Esophagus muscularis mucosa (tissue), 4 donors: ENCODE measurements at regions not wholly inside any gene's neighbourhood (a gene's known extent, or its start where the extent isn't known, plus 50 kb on each side); places are given as distances from the start of the nearest gene placed in this dataset.

Experiments
- DNase-seq: peaks from one replicate; pipeline ENCODE4 v3.0.0-alpha.2; 2017; ENCODE audit errors: extremely low spot score
- H3K27ac ChIP-seq, 4 donors: fragments of 200-600 bp; sonication (generic); replicated peaks in 1 of 4; 1 replicate in 3 of 4; 2 replicates in 1 of 4; pipeline ENCODE4 v1.5.1; 2016 to 2019; ENCODE audit warnings: mild to moderate bottlenecking in 1 of 4
- H3K27me3 ChIP-seq, 4 donors: fragments of 200-600 bp; sonication (generic); one replicate each; pipeline versions ENCODE4 v1.5.1 to v1.6.0; 2016 to 2019
- H3K36me3 ChIP-seq, 4 donors: fragments of 200-600 bp; sonication (generic); one replicate each; pipeline ENCODE4 v1.5.1; 2016 to 2019
- H3K4me1 ChIP-seq, 4 donors: fragments of 200-600 bp; sonication (generic); one replicate each; pipeline ENCODE4 v1.5.1; 2016 to 2019
- H3K4me3 ChIP-seq, 4 donors: fragments of 200-600 bp; sonication (generic); 1 replicate in 2 of 4; 2 replicates in 2 of 4; pipeline ENCODE4 v1.5.1; 2016 to 2019; ENCODE audit warnings: mild to moderate bottlenecking in 4 of 4, moderate library complexity in 1 of 4
- H3K9me3 ChIP-seq, 4 donors: fragments of 200-600 bp; sonication (generic); 1 replicate in 3 of 4; 2 replicates in 1 of 4; pipeline ENCODE4 v1.5.1; 2016 to 2019
- CTCF ChIP-seq, 3 experiments: fragments of 200-600 bp in 2 of 3; fragments of 450-650 bp in 1 of 3; sonication (generic) in 2 of 3; IDR thresholded peaks; one replicate each; pipeline ENCODE4 v1.5.1; 2017 to 2019; ENCODE audit warnings: antibody characterized with exemption in 3 of 3, mild to moderate bottlenecking in 2 of 3, moderate library complexity in 1 of 3
- EP300 ChIP-seq: sonication (generic); formaldehyde crosslinking; IDR thresholded peaks from one replicate; pipeline ENCODE4 v1.6.1; 2017; ENCODE audit warnings: antibody characterized with exemption
- POLR2A ChIP-seq: fragments of 450-650 bp; IDR thresholded peaks from one replicate; pipeline ENCODE4 v1.6.1; 2017; ENCODE audit warnings: antibody characterized with exemption, moderate library complexity, mild to moderate bottlenecking, low read depth
- POLR2AphosphoS5 ChIP-seq, 2 donors: sonication (generic); formaldehyde crosslinking; IDR thresholded peaks; one replicate each; pipeline ENCODE4 v1.6.1; 2017; ENCODE audit warnings: antibody characterized with exemption in 2 of 2
- WGBS: methylation state at CpG from one replicate; pipeline ENCODE4 v1.1.5; 2018; 5-methylcytosine and 5-hydroxymethylcytosine counted together
- intact Hi-C: fragments of 100-400 bp; cut with DNase I; formaldehyde crosslinking; loops from one replicate; pipeline ENCODE4 v1.15.1; 2023

GRCh38 chr3:110736332-110736731 is 335.3 kb upstream of the NECTIN3 start:
- WGBS = 76% methylated on average over 1 of the region's 1 CpG
- intact Hi-C loops = no loop called here
- H3K36me3 ChIP-seq = no peaks in the 10 kb centered on the region
- H3K27me3 ChIP-seq = no peaks in the 10 kb centered on the region
- H3K4me3 ChIP-seq = no peak overlapping the region
- no peak overlapping the region for H3K27ac ChIP-seq
- TF ChIP-seq EP300 (no peak), CTCF (IDR thresholded peaks at IDR 0.05) (no peak), POLR2AphosphoS5 (IDR thresholded peaks at IDR 0.05) (no peak), POLR2A (no peak)
- H3K4me1 ChIP-seq = no peaks in the 10 kb centered on the region
- no peak for DNase-seq
- no peaks in the 10 kb centered on the region for H3K9me3 ChIP-seq

- H3K4me1 ChIP-seq = no peaks in the 10 kb centered on the region
- intact Hi-C loops = no loop called here
- no peaks in the 10 kb centered on the region for H3K27me3 ChIP-seq
- H3K4me3 ChIP-seq = no peak overlapping the region
- no peak for DNase-seq
- no peak overlapping the region for H3K27ac ChIP-seq
- no peaks in the 10 kb centered on the region for H3K9me3 ChIP-seq
- TF ChIP-seq CTCF (IDR thresholded peaks at IDR 0.05) (no peak), POLR2AphosphoS5 (IDR thresholded peaks at IDR 0.05) (no peak), POLR2A (no peak), EP300 (no peak)
- WGBS = 60% methylated on average over 1 of the region's 1 CpG
- H3K36me3 ChIP-seq = no peaks in the 10 kb centered on the region
Observed at GRCh38 chr3:110738531-110738930, 333.1 kb upstream of the NECTIN3 start.

GRCh38 chr3:110741891-110742290 is 329.7 kb upstream of the NECTIN3 start:
- Histone ChIP-seq H3K4me3 (no peak overlapping the region), H3K4me1 (no peaks in the 10 kb centered on the region), H3K27me3 (no peaks in the 10 kb centered on the region), H3K27ac (no peak overlapping the region), H3K36me3 (no peaks in the 10 kb centered on the region), H3K9me3 (no peaks in the 10 kb centered on the region)
- TF ChIP-seq POLR2AphosphoS5 (IDR thresholded peaks at IDR 0.05) (no peak), CTCF (IDR thresholded peaks at IDR 0.05) (no peak), POLR2A (no peak)
- no peak for DNase-seq
- intact Hi-C loops = no loop called here
- 71% methylated on average over 3 of the region's 3 CpGs for WGBS

- intact Hi-C loops = no loop called here
- no peak for TF ChIP-seq POLR2AphosphoS5 (IDR thresholded peaks at IDR 0.05)
- H3K27ac ChIP-seq = no peak overlapping the region
- no peaks in the 10 kb centered on the region for H3K4me1 ChIP-seq
- H3K9me3 ChIP-seq = no peaks in the 10 kb centered on the region
- no peaks in the 10 kb centered on the region for H3K27me3 ChIP-seq
- H3K36me3 ChIP-seq = no peaks in the 10 kb centered on the region
- no peak for DNase-seq
- no peak overlapping the region for H3K4me3 ChIP-seq
- WGBS = 46% methylated on average over 1 of the region's 1 CpG
Observed at GRCh38 chr3:110743202-110743601, 328.4 kb upstream of the NECTIN3 start.

GRCh38 chr3:110743984-110744383 is 327.6 kb upstream of the NECTIN3 start:
- no peak overlapping the region for H3K27ac ChIP-seq
- H3K27me3 ChIP-seq = no peaks in the 10 kb centered on the region
- H3K4me3 ChIP-seq = no peak overlapping the region
- no peaks in the 10 kb centered on the region for H3K4me1 ChIP-seq
- intact Hi-C loops = no loop called here
- H3K9me3 ChIP-seq = no peaks in the 10 kb centered on the region
- H3K36me3 ChIP-seq = no peaks in the 10 kb centered on the region
- TF ChIP-seq CTCF (IDR thresholded peaks at IDR 0.05) = no peak
- DNase-seq = no peak
